GM21526 (cell line): ENCODE measurements at regions not wholly inside any gene's neighbourhood (a gene's known extent, or its start where the extent isn't known, plus 50 kb on each side); places are given as distances from the start of the nearest gene placed in this dataset.

Experiments used
- ATAC-seq: cut with Tn5 transposase; IDR thresholded peaks from one replicate; pipeline ENCODE4 v1.9.1; 2021; ENCODE audit warnings: moderate library complexity; ENCODE audit not compliant: unreplicated experiment, low FRiP score

- ATAC-seq = no peak
Measured at GRCh38 chr3:19725000-19725399, 209.0 kb downstream of the EFHB start.

GRCh38 chr3:19717736-19718135, 216.3 kb downstream of the EFHB start:
- ATAC-seq = no peak

GRCh38 chr3:19711160-19711782, 222.7 kb downstream of the EFHB start:
- peak; percentile 93 for ATAC-seq

- ATAC-seq = no peak
Measured at GRCh38 chr3:19702416-19703078, 231.5 kb downstream of the EFHB start.

- ATAC-seq = no peak
Measured at GRCh38 chr3:19688767-19689166, 245.2 kb downstream of the EFHB start.

GRCh38 chr3:19668163-19668562, 265.9 kb downstream of the EFHB start:
- no peak for ATAC-seq

- ATAC-seq = no peak
Measured at GRCh38 chr3:19662486-19662885, 271.5 kb downstream of the EFHB start.

GRCh38 chr3:19652336-19652735, 281.7 kb downstream of the EFHB start:
- no peak for ATAC-seq

- ATAC-seq = no peak
Measured at GRCh38 chr3:19645093-19645492, 288.9 kb downstream of the EFHB start.

GRCh38 chr3:19644405-19644804, 289.6 kb downstream of the EFHB start:
- peak; percentile 68 for ATAC-seq

- ATAC-seq = no peak
Measured at GRCh38 chr3:19641408-19641807, 292.6 kb downstream of the EFHB start.

GRCh38 chr3:19632099-19633074, 301.6 kb downstream of the EFHB start:
- ATAC-seq = no peak

GRCh38 chr3:19598870-19599269, 335.1 kb downstream of the EFHB start:
- ATAC-seq = peak; percentile 94

- ATAC-seq = no peak
Measured at GRCh38 chr3:19596408-19596807, 337.6 kb downstream of the EFHB start.

- ATAC-seq = no peak
Measured at GRCh38 chr3:19595884-19596283, 338.1 kb downstream of the EFHB start.
